HG03025 (cell line): ENCODE measurements at regions not wholly inside any gene's neighbourhood (a gene's known extent, or its start where the extent isn't known, plus 50 kb on each side); places are given as distances from the start of the nearest gene placed in this dataset.
"Not testable (repeated sequence)": the region's sequence is repeated elsewhere in the genome, so short reads cannot be mapped to it uniquely, and the experiment has no call there.

Source experiments
- ATAC-seq: cut with Tn5 transposase; IDR thresholded peaks from one replicate; pipeline ENCODE4 v1.9.1; 2021; ENCODE audit warnings: mild to moderate bottlenecking, moderate library complexity; ENCODE audit not compliant: unreplicated experiment, low FRiP score

- ATAC-seq, result no peak
These were observed 120.9 kb downstream of the PPIAL4G start for GRCh38 chr1:148362216-148362611.

- ATAC-seq, result not testable (repeated sequence)
These were observed 121.5 kb downstream of the PPIAL4G start for GRCh38 chr1:148361427-148362215.

- ATAC-seq, result no peak
These were observed 126.1 kb downstream of the PPIAL4G start for GRCh38 chr1:148357037-148357436.

- no peak for ATAC-seq
These were observed 127.1 kb downstream of the PPIAL4G start for GRCh38 chr1:148355976-148356375.

GRCh38 chr1:148354913-148355308 lies 128.2 kb downstream of the PPIAL4G start:
- ATAC-seq, result no peak

GRCh38 chr1:148354284-148354912 lies 128.7 kb downstream of the PPIAL4G start:
- ATAC-seq, result no peak

- ATAC-seq, result no peak
These were observed 129.4 kb downstream of the PPIAL4G start for GRCh38 chr1:148353461-148354283.

GRCh38 chr1:148352470-148353053 lies 130.5 kb downstream of the PPIAL4G start:
- ATAC-seq, result no peak

GRCh38 chr1:148347781-148348180 lies 135.3 kb downstream of the PPIAL4G start:
- no peak for ATAC-seq

GRCh38 chr1:148345659-148346151 lies 137.4 kb downstream of the PPIAL4G start:
- not testable (repeated sequence) for ATAC-seq

GRCh38 chr1:148344651-148345050 lies 138.5 kb downstream of the PPIAL4G start:
- not testable (repeated sequence) for ATAC-seq

- not testable (repeated sequence) for ATAC-seq
These were observed 141.4 kb downstream of the PPIAL4G start for GRCh38 chr1:148341729-148342128.

GRCh38 chr1:148336121-148336918 lies 146.8 kb downstream of the PPIAL4G start:
- ATAC-seq, result not testable (repeated sequence)

- peak; percentile 61 for ATAC-seq
These were observed 148.6 kb downstream of the PPIAL4G start for GRCh38 chr1:148334339-148335130.

GRCh38 chr1:148333875-148334338 lies 149.2 kb downstream of the PPIAL4G start:
- ATAC-seq, result no peak

- ATAC-seq, result no peak
These were observed 154.2 kb downstream of the PPIAL4G start for GRCh38 chr1:148328884-148329283.

- ATAC-seq, result not testable (repeated sequence)
These were observed 158.1 kb downstream of the PPIAL4G start for GRCh38 chr1:148325031-148325430.

- not testable (repeated sequence) for ATAC-seq
These were observed 158.6 kb downstream of the PPIAL4G start for GRCh38 chr1:148324465-148324864.

- not testable (repeated sequence) for ATAC-seq
These were observed 163.0 kb downstream of the PPIAL4G start for GRCh38 chr1:148320079-148320478.
